GM21360 (cell line): ENCODE measurements at regions not wholly inside any gene's neighbourhood (a gene's known extent, or its start where the extent isn't known, plus 50 kb on each side); places are given as distances from the start of the nearest gene placed in this dataset.
A peak's percentile ranks its signal among the peaks of the same experiment; 100 is the strongest.
"Not testable (repeated sequence)": the region's sequence is repeated elsewhere in the genome, so short reads cannot be mapped to it uniquely, and the experiment has no call there.

ENCODE experiments used
- ATAC-seq: cut with Tn5 transposase; IDR thresholded peaks from one replicate; pipeline ENCODE4 v1.9.1; 2021; ENCODE audit warnings: mild to moderate bottlenecking, moderate library complexity; ENCODE audit not compliant: unreplicated experiment

DNA sequence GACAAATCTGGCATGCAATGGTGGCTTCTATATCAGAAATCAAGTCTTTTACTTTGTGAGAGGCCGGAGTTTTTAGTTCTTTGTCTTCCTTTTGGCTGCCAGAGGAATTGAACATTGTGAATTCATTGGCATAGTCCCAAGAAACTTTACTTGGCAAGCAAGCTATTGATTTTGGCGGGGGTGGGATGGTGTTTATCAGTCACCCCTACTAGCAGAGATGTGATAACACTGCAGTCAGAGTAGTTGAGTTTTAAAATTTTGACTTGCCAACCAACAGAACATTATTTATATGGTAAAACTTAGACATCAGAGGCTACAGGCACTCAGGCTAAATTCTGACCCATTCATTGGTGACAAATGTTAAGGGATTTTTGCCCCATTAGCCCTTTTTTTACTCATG lies 129.7 kb downstream of the FAM72C start:
- not testable (repeated sequence) for ATAC-seq

- not testable (repeated sequence) for ATAC-seq
Measured at GRCh38 chr1:143839182-143839581, 132.6 kb downstream of the FAM72C start.

DNA sequence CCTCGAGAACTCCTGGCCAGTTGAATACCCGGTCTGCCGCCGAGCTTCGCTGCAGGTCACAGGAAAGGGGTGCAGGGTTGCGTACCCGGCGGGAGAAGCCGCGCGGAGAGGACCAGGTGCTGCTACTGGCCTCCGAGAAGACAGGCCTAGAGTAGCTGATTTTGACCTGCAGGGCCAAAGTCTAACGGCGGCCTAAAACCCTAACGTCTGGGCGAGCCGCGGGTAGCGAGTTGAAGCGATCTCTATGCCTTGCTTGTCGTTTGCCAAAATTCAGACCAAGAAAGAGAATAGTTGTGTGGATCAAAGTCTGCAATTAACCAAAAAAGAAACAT lies 133.2 kb downstream of the FAM72C start:
- ATAC-seq = not testable (repeated sequence)

DNA sequence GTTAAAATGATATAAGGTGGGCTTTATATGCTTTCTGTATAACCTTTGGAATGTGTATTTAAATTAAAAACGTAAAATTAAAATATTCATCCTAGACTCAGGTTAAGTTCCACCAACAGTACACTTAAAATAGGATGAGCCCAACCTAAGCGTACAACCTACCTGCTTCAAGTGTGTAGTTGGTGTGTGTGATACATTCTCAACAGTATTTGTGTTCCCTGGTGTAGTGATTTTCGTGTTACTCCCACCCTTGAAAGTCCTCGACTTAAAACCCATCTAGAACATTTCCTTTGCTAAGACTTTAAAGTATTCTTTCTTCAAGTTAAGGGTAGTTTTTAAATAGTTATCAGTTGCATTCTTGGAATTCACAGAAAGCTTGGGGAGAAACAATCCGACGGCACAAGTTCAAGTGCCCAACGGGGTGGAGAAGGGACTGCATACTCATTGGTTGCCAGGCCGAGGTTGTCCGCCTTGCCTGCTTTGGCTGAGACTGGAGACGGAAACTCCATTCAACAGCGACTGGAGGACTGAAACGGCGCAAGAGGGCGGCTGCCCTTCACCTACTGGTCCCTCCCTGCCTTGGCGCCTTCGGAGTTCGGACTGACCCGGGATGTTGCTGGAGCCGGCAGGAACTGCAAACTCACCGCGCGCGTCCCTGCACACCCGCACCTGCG lies 133.7 kb downstream of the FAM72C start:
- not testable (repeated sequence) for ATAC-seq

GRCh38 chr1:143833376-143833775 lies 138.4 kb downstream of the FAM72C start:
- not testable (repeated sequence) for ATAC-seq

GRCh38 chr1:143832379-143832716 lies 139.4 kb downstream of the FAM72C start:
- ATAC-seq = not testable (repeated sequence)

DNA sequence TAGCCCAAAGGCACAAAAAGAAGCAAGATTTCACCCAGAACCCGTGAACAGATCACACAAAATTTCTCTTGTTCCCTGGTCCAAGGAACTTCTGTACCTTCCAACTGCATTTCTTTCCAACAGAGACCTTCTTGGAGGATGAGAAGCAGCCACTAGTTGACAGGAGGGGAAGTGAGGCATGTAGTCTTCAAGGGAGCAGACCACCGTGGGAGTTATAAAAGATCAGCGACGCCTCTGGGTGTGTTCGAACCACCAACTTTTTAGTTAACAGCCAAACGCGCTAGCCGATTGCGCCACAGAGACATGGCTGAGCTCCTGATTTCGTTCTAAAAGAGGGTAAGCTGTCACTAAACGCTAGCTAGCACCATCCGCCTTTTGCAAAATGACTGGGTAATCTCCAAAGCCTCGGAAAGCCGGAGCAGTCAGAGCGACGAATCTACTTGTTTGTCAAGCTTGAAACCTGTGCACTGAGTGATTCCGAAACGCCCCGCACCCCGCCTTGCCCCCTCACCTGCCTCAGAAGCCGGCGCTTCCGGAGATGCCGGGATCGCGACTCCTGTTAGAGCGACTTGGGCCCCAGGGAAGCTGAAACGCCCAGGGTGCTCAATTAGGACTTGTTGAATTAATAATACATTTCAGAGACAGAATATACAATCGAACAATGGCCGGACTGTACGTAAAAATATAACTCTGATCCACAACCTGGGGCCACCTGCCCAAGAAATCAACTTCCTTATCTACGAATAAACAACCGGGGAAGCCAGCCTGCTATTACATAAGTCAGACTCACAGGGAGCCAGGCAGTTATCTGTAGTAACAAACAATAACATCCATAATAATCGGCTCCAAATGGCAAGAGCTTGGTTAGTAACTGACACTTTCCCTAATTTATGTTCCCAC lies 140.1 kb downstream of the FAM72C start:
- not testable (repeated sequence) for ATAC-seq

GRCh38 chr1:143826162-143826561 lies 145.6 kb downstream of the FAM72C start:
- ATAC-seq = not testable (repeated sequence)

DNA sequence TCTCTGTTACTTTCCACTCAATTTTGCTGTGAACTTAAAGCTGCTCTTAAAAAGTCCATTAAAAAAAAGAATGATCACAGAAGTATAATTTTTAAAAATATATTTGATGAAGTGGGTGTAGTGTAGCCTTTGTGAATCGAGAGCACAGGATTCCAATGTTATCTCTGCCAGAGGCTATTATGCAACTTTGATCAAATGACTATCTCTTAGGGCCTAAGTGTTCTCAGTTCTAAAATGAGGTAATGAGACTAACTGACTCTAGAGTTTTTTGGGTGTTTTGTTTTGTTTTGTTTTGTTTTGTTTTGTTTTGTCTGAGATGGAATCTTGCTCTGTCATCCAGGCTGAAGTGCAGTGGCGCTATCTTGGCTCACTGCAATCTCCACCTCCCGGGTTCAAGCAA lies 147.5 kb downstream of the FAM72C start:
- not testable (repeated sequence) for ATAC-seq

DNA sequence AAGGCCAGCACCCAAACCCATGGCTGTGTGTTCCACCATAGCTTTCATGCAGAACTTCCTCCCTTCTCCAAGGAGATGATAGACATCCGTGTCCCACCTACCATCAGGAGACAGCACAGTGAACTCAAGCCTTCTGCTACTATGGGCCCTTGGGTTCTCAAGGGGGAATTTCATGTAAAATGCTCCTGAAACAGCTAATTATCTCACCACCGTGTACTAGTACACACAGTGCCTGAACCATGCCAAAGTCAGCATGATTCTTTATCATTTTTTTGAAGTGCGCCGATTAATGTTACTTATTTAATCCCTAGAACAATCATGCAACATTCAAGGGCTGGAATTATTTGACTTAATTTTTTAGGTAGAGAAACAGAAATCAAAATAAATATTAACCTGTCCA lies 151.7 kb downstream of the FAM72C start:
- ATAC-seq = not testable (repeated sequence)

- ATAC-seq = not testable (repeated sequence)
Measured at GRCh38 chr1:143816369-143816768, 155.4 kb downstream of the FAM72C start.

DNA sequence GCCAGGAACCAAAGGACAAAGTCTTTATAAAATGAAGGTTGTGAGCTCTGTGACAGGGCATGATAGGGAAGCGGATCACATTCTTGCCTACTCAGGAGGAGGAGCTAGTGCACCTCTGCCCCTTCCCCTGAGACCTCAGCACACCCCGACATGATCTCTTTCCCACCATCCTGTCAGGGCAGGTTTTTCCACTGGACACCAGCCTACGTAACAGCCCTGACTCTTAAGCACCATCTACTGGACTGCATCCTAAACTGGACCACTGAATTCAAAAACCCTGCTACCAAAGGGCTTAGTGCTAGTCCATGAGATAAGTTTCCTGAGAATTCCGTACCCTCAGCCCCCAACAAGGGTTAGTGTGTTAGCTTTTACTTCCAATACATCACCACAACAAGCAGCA lies 166.4 kb downstream of the FAM72C start:
- not testable (repeated sequence) for ATAC-seq

DNA sequence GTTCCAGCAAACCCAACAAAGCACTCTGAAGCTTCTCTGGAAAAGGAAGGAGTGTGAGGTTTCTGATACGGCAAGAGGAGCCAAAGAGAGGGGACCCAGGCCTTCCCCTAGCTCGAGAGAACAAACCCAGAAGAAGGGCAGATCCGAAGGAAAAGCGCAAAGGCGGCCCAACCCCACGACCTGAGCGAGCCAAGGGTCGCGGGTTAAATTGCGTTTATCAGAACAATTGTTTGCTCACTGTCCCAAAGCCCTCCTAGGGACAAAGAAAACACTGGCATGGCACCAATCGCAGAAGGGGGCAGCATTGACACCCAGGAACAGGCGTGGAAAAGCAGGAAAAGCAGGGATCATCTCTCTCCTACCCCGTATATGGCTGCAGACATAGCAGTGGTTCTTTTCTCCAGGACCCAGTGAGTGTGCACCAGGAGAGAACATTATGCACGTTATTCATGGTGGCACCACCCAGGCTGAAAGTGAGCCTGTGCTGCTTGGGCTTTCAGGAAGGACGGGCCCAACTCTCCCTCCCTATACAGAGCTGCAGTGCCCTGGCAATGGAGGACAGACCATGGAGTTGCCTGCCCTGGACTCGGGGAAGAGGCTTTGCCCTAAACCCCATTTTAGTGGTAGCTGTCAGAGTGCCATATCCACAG lies 167.0 kb downstream of the FAM72C start:
- ATAC-seq = not testable (repeated sequence)

DNA sequence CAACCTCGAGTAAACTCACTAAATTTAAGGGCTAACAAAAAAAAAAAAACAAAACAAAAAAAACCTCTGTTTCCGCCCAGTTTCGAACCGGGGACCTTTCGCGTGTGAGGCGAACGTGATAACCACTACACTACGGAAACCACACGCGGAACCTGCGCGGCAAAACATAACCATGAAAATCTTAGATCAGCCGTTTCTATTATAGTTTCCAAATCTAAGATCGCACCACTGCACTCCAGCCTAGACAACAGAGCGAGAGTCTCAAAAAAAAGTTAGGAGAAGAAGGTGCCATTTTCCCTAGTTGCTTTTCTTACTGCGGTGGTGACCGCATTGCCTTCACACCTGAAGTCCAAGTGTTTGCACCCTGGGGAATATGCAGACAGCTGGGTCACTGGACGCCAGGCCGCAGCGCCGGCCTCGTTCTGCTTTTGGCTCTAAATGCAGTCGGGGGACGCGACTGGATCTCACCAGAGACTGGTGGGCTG lies 167.8 kb downstream of the FAM72C start:
- peak; percentile 50 for ATAC-seq

DNA sequence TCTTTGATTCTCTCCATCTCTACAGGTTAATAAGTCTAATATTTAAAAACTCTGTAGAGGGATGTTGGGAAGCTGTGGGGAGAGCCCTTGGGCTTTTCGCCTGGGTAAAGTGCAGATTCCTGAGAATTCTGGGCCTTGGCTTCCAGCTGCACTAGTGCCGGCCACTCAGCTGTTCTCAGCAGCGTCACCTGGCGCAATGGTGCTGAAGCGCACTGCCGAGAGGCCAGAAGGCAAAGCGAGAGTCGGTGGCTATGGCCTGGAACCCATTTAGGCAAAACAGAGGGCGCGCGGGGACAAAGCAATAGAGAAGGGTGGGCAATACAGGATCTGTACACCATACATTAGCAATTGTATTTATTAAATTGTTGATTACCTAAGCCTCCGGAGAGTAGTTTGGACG lies 168.7 kb downstream of the FAM72C start:
- not testable (repeated sequence) for ATAC-seq

GRCh38 chr1:143799568-143800187 lies 172.1 kb downstream of the FAM72C start:
- ATAC-seq = not testable (repeated sequence)

- not testable (repeated sequence) for ATAC-seq
Measured at GRCh38 chr1:143796369-143796768, 175.4 kb downstream of the FAM72C start.

GRCh38 chr1:143792047-143792937 lies 179.5 kb downstream of the FAM72C start:
- ATAC-seq = not testable (repeated sequence)

- ATAC-seq = not testable (repeated sequence)
Measured at GRCh38 chr1:143786381-143786780, 185.4 kb downstream of the FAM72C start.

GRCh38 chr1:143785883-143786282 lies 185.9 kb downstream of the FAM72C start:
- not testable (repeated sequence) for ATAC-seq
